LNCAP (cell line): ENCODE measurements at regions not wholly inside any gene's neighbourhood (a gene's known extent, or its start where the extent isn't known, plus 50 kb on each side); places are given as distances from the start of the nearest gene placed in this dataset.

ENCODE experiments used
- TF ChIP-seq, protein P1 (sequence below): fragments of 450-650 bp; IDR thresholded peaks from 2 replicates; pipeline ENCODE4 v1.5.1; 2017; ENCODE audit warnings: mild to moderate bottlenecking

DNA sequence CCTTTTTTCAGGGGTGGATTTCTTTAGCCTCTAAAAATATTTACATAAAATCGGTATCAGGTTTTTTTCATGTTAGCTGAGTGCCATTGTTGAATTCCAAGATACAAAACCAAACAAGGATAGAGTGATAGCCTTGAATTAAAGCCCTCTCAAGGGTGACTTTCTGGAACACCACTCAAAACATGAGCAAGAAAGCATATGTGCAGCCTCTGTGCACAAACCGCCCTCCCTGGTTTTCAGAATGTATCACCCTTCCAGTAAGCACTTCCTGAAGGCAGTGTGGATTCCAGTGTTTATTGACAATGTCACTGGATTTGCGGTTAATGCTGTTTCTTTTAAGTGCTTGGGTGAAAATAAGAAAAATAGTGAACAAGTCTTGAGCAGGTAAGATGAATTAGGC lies 597.7 kb downstream of the TMEM114 start:
- TF ChIP-seq, protein P1, sequence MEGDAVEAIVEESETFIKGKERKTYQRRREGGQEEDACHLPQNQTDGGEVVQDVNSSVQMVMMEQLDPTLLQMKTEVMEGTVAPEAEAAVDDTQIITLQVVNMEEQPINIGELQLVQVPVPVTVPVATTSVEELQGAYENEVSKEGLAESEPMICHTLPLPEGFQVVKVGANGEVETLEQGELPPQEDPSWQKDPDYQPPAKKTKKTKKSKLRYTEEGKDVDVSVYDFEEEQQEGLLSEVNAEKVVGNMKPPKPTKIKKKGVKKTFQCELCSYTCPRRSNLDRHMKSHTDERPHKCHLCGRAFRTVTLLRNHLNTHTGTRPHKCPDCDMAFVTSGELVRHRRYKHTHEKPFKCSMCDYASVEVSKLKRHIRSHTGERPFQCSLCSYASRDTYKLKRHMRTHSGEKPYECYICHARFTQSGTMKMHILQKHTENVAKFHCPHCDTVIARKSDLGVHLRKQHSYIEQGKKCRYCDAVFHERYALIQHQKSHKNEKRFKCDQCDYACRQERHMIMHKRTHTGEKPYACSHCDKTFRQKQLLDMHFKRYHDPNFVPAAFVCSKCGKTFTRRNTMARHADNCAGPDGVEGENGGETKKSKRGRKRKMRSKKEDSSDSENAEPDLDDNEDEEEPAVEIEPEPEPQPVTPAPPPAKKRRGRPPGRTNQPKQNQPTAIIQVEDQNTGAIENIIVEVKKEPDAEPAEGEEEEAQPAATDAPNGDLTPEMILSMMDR = no peak

GRCh38 chr16:7990626-7991260 lies 599.6 kb downstream of the TMEM114 start:
- TF ChIP-seq, protein P1 = no peak

- TF ChIP-seq, protein P1 = no peak
Measured at GRCh38 chr16:7983676-7984075, 606.6 kb downstream of the TMEM114 start.

DNA sequence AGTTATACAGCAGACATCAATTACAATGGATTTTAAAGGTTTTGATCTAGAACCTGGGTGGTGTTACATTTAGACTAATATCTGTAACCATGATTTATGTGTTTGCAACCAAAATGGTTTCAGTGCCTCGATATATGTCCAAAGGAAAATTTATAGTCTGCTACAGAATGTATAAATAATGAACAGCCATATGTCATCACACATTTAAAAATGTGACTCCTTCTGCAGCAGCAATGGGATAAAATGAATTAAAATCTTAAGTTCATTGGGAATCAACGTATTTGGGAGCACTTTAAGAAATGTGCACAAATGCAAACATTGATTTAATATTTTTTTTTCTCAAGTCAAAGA lies 610.2 kb downstream of the TMEM114 start:
- TF ChIP-seq, protein P1 = no peak

- TF ChIP-seq, protein P1 = no peak
Measured at GRCh38 chr16:7979448-7980132, 610.7 kb downstream of the TMEM114 start.

GRCh38 chr16:7976563-7976962 lies 613.7 kb downstream of the TMEM114 start:
- TF ChIP-seq, protein P1 = no peak

DNA sequence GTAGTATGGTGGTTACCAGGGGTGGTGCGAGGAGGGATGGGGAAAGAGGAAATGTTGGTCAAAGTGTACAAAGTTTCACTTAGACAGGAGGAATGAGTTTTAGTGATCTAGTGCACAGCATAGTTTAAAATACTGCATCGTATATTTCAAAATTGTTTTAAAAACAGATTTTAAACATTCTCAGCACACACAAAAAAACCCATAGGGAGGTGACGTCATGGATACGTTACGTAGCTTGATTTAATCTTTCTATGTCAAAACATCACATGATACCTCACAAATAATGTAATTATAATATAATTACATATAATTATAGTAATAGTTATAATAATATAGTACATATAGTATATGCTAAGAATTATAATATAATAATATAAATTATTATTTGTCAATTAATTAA lies 614.2 kb downstream of the TMEM114 start:
- TF ChIP-seq, protein P1 = no peak
